Islet of Langerhans (tissue), 1 donor: ENCODE measurements at regions not wholly inside any gene's neighbourhood (a gene's known extent, or its start where the extent isn't known, plus 50 kb on each side); places are given as distances from the start of the nearest gene placed in this dataset.
"Not testable (repeated sequence)": the region's sequence is repeated elsewhere in the genome, so short reads cannot be mapped to it uniquely, and the experiment has no call there.

Experiments used
- FAIRE-seq: peaks from one replicate; lab custom pipeline; 2011; peaks lifted over from hg19 to GRCh38; lab: Jason Lieb, UNC

GRCh38 chrX:39227371-39227770 lies 426.1 kb downstream of the MID1IP1 start:
- FAIRE-seq = no peak

GRCh38 chrX:39238006-39238405 lies 436.7 kb downstream of the MID1IP1 start:
- FAIRE-seq = no peak

- peak; percentile 95 for FAIRE-seq
Observed at GRCh38 chrX:39242187-39242586, 440.9 kb downstream of the MID1IP1 start.

DNA sequence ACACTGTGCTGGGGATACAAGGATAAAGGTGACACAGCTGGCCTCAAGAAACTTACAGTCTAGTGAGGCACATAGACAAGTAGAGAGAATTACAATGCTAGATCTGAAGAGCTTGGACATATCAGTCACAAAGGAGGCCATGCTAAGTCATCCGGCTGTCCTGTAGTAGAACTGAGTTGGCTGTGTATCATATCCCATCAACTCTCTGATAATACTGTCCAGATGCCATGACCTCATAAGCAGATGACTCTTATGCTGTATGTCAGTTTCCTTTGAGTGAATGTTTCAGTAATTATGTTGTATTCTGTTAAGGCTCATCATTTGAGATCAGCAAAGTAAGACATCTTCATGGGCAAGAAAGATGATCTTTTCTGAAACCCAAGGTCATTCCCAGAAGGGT lies 442.9 kb downstream of the MID1IP1 start:
- no peak for FAIRE-seq

DNA sequence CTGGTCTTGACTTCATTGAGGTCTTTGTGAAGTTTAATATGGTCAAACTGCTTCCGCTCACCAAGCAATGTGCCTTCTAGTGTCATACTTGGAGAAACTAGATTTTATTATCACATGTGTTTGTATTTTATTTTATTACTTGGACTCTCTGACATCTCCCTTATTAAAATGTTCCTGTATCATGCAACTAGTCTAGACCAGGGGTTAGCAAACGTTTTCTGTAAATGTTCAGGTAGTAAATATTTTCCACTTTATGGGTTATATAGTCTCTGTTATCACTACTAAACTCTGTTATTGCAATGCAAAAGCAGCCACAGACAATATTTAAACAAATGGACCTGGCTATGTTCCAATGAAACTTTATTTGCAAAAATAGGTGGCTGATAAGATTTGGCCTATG lies 443.8 kb downstream of the MID1IP1 start:
- no peak for FAIRE-seq

DNA sequence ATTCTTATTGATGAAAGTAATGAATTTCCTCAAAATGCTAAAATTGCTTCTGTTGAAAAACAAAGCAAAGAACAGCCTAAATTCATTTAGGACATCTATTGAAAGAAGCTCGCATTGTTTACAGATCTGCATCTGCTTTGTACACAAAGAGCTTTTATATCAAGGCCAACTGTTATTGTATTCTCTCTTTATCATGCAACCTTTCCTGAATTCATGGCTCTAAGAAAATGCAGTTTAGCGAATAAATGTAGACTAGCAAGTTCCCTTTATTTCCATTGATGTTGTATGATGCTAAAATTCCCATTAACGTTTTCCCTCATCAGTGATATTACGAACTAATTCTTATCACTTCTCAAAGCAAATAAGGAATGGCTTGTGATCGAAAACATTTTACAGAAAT lies 446.3 kb downstream of the MID1IP1 start:
- FAIRE-seq = no peak

GRCh38 chrX:39248330-39248729 lies 447.1 kb downstream of the MID1IP1 start:
- no peak for FAIRE-seq

DNA sequence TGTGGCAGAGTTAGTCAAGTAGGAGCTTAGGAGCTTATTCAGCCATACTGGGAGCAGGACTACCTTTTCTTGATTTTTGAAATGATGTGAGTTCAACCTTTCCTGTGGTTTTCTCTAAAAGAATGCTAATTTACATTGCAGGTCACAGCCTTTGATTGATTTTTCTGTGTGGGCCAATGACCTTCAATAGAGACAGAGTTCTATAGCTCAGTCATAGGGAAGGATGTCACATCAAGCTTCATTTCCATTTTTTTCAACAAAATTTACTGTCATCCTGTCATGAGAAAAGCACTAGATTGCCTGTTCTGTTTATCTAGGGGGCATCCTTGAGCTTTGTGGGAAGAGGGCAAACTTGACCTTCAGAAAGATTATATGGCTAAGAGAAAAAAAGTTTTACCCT lies 448.7 kb downstream of the MID1IP1 start:
- FAIRE-seq = no peak

GRCh38 chrX:39251995-39252394 lies 450.7 kb downstream of the MID1IP1 start:
- no peak for FAIRE-seq

DNA sequence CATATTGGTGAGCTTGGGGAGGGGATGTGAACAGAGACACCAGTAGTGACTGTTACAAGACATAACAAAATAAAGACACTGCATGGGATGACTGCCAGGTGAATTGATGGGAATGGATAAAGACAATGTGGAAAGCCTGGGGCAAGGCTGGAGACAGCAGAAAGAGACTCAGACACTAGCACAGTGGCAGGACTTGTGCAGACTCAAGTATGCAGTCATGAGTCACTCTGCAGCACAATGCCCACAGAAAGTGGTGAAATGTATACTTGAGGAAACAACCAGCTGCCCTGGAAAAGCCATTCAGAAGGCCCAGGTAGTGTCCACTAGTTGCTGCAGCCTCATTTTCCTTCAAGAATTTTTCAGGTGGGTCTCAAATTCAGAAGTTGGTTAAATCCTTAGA lies 452.3 kb downstream of the MID1IP1 start:
- no peak for FAIRE-seq

DNA sequence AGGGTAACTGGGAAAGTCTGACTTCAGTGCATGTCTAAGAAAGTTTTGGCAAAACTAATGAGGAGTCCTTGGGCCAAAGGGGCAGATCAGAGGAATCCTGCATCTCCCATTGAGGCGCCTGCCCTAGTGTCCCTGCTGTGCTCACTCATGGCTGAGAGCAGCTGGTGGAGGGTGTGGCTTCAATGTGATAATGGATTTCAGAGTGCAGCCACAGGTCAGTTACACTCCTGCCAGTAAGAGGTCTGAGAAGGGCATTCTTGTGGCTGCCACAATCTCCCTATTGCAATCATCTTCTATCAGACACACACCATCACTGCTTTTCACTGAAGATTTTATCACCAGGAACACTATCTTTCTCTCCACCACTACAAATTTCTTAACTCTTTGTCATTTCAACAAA lies 457.1 kb downstream of the MID1IP1 start:
- FAIRE-seq = no peak

DNA sequence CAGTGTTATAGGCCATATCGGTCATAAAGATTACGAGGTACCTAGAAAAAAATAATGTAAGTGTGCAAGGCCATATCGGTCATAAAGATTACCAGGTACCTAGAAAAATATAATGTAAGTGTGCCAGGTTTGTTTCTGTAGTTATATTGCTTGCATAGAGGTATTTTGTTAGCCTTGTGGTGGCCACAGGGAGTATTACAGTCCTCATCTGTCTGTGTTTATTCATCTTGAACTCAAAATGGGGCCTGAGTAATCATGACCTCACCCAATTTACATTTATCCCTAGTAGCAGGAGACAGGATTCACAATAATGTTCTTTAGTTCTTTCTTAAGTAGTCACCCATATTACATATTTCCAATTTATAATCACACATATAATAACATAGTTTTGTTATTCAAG lies 459.7 kb downstream of the MID1IP1 start:
- FAIRE-seq = peak; percentile 68

DNA sequence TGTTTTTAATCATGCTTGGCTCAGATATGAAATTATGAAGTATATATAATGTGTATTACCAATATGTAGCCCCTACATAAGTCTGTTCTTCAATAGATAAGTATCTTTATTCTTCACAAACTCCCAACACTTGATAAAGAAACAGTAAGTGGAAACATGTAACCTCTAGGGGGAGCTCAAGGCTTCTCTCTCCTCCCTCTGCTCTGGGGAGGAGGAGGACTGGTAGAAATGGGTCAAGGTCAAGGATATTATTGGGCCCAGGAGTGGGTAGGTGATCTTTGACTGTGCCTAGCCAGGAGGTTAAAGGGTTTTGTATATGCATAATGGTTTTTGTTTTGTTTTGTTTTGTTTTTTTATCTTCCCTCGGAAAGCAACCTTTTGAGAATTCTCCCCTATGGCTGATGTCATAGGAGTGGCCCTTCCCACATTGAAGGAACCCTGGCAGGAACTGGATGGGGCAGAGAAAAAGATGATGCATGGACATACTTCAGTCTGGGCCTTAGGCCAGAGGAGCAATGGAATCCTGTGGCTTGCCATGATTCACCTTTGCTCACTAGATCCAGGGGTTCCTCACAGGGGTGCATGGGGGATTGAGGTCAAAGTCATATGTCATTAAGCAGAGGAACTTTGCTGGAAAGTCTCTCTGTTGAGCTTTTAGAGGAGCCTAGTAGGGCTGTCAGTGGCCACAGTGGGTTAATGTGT lies 460.3 kb downstream of the MID1IP1 start:
- peak; percentile 56 for FAIRE-seq

GRCh38 chrX:39262641-39263040 lies 461.4 kb downstream of the MID1IP1 start:
- no peak for FAIRE-seq

DNA sequence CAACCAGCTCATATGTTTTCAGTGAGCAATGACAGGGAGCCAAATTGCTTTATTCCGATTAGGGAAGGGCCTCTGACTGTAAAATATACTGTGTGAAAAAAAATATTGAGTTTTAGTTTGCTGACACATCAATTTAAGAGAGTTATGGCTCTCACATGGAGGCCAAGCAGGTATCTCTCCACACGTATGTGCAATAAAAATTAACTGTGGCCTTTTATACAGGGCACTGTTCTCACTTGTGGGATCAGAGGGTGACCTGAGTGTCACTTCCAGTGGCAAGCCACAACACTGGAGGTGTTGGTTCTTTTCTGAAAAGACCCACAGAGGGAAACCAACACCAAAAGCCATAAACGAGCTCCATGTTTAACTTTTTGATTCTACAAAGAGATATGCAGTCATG lies 462.8 kb downstream of the MID1IP1 start:
- no peak for FAIRE-seq

DNA sequence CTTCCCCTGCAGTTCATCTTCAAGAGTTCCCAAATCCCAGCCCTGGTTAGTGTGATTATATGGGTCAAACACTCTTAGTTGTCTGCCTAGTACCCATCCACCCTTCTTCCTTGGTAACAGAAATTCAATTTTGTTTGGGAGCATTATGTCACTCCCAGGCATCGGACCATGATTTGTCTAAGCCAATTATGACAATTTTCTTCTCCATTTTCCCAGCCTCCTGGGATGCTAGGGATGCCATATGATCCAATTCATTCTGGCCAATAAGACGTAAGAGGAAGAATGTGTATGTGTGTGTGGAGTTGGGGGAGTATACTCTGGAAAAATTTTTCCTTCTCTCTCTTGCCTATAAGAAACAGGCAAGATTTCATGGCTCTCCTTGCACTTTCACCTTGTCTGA lies 465.9 kb downstream of the MID1IP1 start:
- no peak for FAIRE-seq

- peak; percentile 51 for FAIRE-seq
Observed at GRCh38 chrX:39268207-39268606, 466.9 kb downstream of the MID1IP1 start.

DNA sequence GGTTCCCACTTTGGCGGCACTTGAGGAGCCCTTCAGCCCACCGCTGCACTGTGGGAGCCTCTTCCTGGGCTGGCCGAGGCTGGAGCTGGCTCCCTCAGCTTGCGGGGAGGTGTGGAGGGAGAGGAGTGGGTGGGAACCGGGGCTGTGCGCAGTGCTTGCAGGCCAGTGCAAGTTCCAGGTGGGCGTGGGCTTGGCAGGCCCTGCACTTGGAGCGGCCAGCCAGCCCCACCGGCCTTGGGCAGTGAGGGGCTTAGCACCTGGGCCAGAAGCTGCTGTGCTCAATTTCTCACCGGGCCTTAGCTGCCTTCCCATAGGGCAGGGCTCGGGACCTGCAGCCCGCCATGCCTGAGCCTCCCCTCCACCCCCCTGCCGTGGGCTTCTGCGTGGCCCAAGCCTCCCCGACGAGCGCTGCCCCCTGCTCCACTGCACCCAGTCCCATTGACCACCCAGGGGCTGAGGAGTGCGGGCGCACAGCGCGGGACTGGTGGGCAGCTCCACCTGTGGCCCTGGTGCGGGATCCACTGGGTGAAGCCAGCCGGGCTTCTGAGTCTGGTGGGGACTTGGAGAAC lies 474.3 kb downstream of the MID1IP1 start:
- no peak for FAIRE-seq

- FAIRE-seq = not testable (repeated sequence)
Observed at GRCh38 chrX:39277685-39278390, 476.6 kb downstream of the MID1IP1 start.

GRCh38 chrX:39283239-39283638 lies 482.0 kb downstream of the MID1IP1 start:
- FAIRE-seq = no peak

DNA sequence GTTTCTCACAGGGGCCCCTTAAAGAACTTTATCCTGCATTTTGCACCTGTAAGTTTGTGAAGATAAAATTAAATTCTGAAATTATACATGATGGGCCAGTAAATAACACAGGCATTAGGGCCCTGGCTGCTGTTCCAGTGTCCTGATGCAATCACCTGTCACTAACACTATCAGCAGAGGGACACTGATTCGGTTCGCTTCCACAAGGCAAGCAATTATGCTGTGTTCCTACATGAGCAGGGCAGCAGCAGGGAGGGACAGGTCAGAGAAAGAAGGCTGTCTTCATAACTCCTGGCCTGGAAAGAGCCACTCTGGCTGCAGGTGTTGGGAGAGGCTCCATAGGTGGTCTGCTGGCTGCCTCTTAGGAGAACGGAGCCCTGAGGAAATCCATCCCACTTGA lies 487.3 kb downstream of the MID1IP1 start:
- FAIRE-seq = no peak

DNA sequence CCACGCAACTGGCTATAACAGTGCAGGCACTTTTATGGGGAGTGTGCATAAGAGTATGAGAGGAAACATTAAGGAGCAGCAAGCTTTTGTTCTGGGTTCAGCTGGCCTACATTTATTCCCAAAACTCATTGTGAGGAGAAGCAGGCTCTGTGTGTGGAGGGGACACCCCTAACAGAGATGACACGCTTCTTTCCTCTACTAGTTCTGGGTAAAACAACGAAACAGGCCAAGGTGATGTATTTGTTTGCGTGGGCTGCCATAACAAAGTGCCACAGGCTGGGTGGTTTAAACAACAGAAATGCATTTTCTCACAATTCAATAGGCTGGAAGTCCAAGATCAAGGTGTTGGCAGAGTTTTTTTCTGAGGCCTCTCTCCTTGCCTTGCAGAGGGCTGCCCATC lies 488.6 kb downstream of the MID1IP1 start:
- FAIRE-seq = no peak

DNA sequence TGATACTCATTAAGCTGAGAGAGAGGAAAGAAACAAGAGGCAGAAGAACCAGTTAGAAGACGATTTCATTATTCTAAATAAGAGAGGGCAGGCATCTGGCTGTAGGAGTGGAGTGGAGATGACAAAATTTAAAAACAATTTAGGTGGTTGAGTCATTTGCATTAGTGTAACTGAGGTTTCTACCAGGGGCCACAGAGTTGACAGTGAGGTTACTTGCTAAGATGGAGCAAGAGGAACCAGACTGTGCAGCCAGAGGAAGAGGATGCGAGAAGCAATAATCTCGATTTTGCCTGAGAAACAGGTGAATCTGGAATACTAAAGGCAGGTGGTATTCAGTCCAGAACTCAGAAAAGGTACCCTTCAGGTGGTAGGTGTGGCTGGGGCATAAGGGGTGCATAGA lies 491.9 kb downstream of the MID1IP1 start:
- no peak for FAIRE-seq

- FAIRE-seq = no peak
Observed at GRCh38 chrX:39296472-39296871, 495.2 kb downstream of the MID1IP1 start.
